Dedifferentiated amniotic fluid mesenchymal stem cell (primary cell): ENCODE measurements at regions not wholly inside any gene's neighbourhood (a gene's known extent, or its start where the extent isn't known, plus 50 kb on each side); places are given as distances from the start of the nearest gene placed in this dataset.
"Not testable (repeated sequence)": the region's sequence is repeated elsewhere in the genome, so short reads cannot be mapped to it uniquely, and the experiment has no call there.

ENCODE experiments used
- DNase-seq: peaks from one replicate; pipeline ENCODE4 v3.0.0-alpha.2; 2016; ENCODE audit errors: extremely low spot score

- DNase-seq = no peak
Measured at GRCh38 chrX:114087543-114087942, 496.3 kb upstream of the HTR2C start.

- no peak for DNase-seq
Measured at GRCh38 chrX:114077773-114078172, 506.1 kb upstream of the HTR2C start.

GRCh38 chrX:114075073-114075673 lies 508.7 kb upstream of the HTR2C start:
- DNase-seq = no peak

GRCh38 chrX:114073926-114074325 lies 510.0 kb upstream of the HTR2C start:
- no peak for DNase-seq

- DNase-seq = no peak
Measured at GRCh38 chrX:114071412-114071811, 512.5 kb upstream of the HTR2C start.

- no peak for DNase-seq
Measured at GRCh38 chrX:114065577-114066223, 518.2 kb upstream of the HTR2C start.

GRCh38 chrX:114061226-114061625 lies 522.7 kb upstream of the HTR2C start:
- no peak for DNase-seq

GRCh38 chrX:114058988-114059418 lies 524.9 kb upstream of the HTR2C start:
- no peak for DNase-seq

- DNase-seq = not testable (repeated sequence)
Measured at GRCh38 chrX:114057422-114057821, 526.5 kb upstream of the HTR2C start.

- DNase-seq = no peak
Measured at GRCh38 chrX:114051667-114052315, 532.1 kb upstream of the HTR2C start.

- no peak for DNase-seq
Measured at GRCh38 chrX:114050075-114050796, 533.6 kb upstream of the HTR2C start.

GRCh38 chrX:114049063-114049462 lies 534.8 kb upstream of the HTR2C start:
- DNase-seq = no peak

- no peak for DNase-seq
Measured at GRCh38 chrX:114047558-114047957, 536.3 kb upstream of the HTR2C start.

GRCh38 chrX:114046695-114047279 lies 537.1 kb upstream of the HTR2C start:
- DNase-seq = no peak

- DNase-seq = not testable (repeated sequence)
Measured at GRCh38 chrX:114041470-114041869, 542.4 kb upstream of the HTR2C start.

- DNase-seq = not testable (repeated sequence)
Measured at GRCh38 chrX:114040661-114041269, 543.1 kb upstream of the HTR2C start.

- not testable (repeated sequence) for DNase-seq
Measured at GRCh38 chrX:114040111-114040510, 543.8 kb upstream of the HTR2C start.

- no peak for DNase-seq
Measured at GRCh38 chrX:114038358-114038757, 545.5 kb upstream of the HTR2C start.

- no peak for DNase-seq
Measured at GRCh38 chrX:114037515-114037914, 546.4 kb upstream of the HTR2C start.

GRCh38 chrX:114028907-114029662 lies 554.8 kb upstream of the HTR2C start:
- no peak for DNase-seq

- DNase-seq = no peak
Measured at GRCh38 chrX:114017086-114017485, 566.8 kb upstream of the HTR2C start.
